HG02870 (cell line): ENCODE measurements at regions not wholly inside any gene's neighbourhood (a gene's known extent, or its start where the extent isn't known, plus 50 kb on each side); places are given as distances from the start of the nearest gene placed in this dataset.

Experiments used
- ATAC-seq: cut with Tn5 transposase; IDR thresholded peaks from one replicate; pipeline ENCODE4 v1.9.1; 2021; ENCODE audit warnings: mild to moderate bottlenecking, moderate library complexity; ENCODE audit not compliant: unreplicated experiment

GRCh38 chr10:104505521-104506042, 135.5 kb upstream of the SORCS3 start:
- ATAC-seq: no peak

GRCh38 chr10:104509981-104510380, 131.1 kb upstream of the SORCS3 start:
- ATAC-seq: no peak

- no peak for ATAC-seq
Measured at GRCh38 chr10:104510644-104511043, 130.4 kb upstream of the SORCS3 start.

GRCh38 chr10:104512800-104513199, 128.3 kb upstream of the SORCS3 start:
- ATAC-seq: no peak

DNA sequence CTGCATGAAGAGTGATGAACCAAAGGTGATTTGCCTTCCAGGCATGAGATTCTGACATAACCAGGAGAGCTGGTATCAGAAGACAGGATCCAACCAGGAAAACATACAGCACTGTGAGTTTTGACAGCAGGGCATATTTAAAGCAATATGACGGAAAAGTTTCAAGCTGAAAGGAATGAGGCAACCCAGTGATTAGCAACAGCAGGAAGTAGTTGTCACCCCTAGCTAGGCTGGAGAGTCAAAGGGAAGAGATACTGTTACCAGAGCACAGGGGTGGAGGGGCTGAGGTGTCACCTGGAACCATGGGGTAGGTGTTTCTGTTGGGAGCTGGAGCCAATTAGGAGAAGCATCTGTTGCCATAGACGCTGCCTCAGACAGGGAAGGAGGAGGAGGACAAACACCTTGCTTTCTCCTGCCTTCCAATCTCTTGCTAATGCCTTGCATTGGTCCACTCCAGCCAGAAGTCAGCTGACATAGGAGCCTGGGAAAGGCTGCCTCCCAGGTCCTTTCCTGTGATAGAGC, 125.4 kb upstream of the SORCS3 start:
- no peak for ATAC-seq

- no peak for ATAC-seq
Measured at GRCh38 chr10:104516986-104517385, 124.1 kb upstream of the SORCS3 start.

DNA sequence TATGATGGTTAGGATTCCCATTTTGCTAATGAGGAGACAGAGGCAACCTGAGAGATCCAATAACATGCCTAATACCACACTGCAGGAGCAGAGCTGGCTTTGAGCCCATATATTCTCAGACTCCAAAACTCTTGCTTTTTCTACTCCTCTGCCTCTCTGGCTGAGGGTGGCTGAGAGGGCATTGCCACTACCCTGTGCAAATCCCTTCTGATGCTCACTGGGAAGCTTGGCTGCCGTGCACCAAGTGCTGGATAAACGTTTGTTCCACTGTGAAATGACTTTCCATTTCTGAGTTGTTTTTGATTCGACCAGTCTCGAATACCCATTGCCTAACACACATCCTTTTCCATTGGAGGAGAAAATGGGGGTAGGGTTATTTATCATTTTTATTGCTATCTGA, 123.1 kb upstream of the SORCS3 start:
- ATAC-seq: no peak

DNA sequence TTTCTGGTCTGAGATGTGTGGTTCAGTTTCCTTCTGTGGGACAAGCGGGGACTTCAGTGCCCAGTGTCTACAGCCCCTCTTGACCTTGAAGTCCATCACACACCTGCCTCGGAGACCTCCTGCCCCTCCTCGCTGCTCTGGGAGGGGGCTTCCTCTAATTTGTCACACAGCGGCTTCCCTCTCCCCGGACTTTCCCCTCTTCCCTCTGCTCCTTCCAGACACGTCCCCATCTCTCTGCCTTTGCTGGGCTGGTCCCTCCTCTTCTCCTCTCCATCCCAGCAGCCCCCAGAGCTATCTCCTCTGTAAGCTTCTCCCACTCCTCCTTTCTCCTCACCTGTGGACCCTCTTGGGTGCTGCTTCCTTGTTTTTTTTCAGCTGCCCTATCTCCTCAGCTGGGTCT, 122.2 kb upstream of the SORCS3 start:
- ATAC-seq: no peak

GRCh38 chr10:104520653-104521052, 120.4 kb upstream of the SORCS3 start:
- ATAC-seq: no peak

- ATAC-seq: no peak
Measured at GRCh38 chr10:104521901-104522694, 119.0 kb upstream of the SORCS3 start.

GRCh38 chr10:104526188-104526587, 114.9 kb upstream of the SORCS3 start:
- no peak for ATAC-seq

DNA sequence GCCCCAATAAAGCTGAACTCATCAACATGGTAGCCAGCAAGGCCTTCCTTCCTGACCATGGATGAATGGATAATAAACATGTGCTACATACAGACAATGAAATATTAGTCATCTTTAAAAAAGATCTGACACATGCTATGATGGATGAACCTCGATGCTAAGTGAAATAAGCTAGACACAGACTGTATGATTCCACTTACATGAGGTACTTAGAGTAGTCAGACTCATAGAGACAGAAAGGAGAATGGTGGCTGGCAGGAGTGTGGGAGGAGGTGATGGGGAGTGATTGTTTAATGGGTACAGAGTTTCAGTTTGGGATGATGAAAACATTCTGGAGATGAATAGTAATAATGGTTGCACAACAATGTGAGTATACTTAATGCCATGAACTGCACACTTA, 114.1 kb upstream of the SORCS3 start:
- ATAC-seq: no peak

DNA sequence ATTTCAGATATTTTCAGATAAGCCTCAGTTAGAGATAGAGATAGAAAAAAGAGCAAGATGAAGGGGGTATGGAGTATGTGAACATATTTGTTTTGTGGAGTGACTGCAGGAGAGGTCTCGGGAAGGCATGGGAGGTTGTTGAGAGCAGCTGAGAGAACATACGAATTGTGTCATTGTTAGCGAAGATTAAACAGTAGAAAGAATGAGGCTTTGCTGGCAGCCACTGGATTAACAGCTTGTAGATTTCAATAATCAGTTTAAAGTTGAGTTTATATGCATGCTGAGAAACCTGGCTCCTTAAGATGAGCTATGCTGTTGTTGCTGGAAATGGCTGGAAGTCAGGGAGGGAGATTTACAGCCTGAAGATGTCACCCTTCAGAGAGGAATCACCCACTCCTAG, 100.9 kb upstream of the SORCS3 start:
- ATAC-seq: no peak

DNA sequence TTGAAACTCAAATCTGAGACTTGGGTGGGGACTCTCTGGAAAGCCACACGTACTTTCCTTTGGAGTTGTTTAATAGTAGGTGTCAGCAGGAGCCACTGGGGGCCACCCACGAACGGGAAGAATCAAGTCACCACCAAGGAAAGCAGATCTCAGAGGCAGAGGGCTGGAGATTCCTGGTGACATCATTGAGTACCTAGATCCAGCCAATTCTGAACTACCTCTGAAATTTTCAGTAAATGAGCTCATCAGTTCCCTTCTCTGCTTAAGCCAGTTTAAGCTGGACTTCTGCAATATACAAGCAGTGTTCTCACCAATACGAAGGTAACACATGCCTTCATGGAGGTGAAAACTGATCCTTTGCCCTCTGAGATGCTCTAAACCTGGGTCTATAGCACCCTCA, 99.3 kb upstream of the SORCS3 start:
- ATAC-seq: no peak

GRCh38 chr10:104546336-104546735, 94.8 kb upstream of the SORCS3 start:
- ATAC-seq: no peak

DNA sequence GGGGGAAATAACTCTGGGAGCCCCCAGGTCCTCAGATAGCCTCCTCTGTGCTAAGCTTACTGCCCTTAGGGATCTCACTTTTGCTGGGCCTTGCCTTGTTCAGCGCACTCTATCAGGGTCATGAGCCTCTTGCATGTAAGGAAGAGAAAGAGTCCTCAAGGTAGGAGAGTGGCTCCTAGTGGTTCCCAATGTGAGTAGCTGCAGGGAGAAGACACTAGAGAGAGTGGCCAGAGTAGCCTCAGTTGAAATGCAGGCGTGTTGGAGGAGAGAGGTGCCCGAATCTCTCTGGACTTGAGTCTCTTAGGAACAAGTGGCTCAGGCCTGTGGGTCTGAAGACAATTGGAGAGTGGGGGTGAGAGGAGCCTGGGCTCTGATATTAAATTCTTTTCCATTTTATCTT, 94.3 kb upstream of the SORCS3 start:
- no peak for ATAC-seq

- no peak for ATAC-seq
Measured at GRCh38 chr10:104548090-104548489, 93.0 kb upstream of the SORCS3 start.

DNA sequence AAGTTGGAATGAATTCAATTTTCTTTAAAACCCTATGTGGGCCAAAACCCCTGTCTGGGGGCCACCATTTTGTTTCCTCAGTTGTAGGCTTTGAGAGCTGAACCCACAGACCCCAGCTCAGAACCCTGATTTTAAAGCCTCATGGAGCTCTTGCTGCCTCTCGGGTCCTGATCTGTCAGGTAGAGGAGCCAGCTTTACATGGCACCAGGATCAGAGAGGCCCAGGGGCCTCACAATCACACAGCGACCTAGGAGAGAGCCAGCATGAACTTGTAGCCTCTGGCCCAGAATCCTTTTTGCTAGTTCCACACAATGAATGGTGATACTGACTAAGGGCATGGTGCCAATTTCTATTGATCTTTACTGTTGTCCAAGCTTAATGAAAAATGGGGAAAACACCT, 84.3 kb upstream of the SORCS3 start:
- no peak for ATAC-seq

- no peak for ATAC-seq
Measured at GRCh38 chr10:104557966-104558365, 83.1 kb upstream of the SORCS3 start.

DNA sequence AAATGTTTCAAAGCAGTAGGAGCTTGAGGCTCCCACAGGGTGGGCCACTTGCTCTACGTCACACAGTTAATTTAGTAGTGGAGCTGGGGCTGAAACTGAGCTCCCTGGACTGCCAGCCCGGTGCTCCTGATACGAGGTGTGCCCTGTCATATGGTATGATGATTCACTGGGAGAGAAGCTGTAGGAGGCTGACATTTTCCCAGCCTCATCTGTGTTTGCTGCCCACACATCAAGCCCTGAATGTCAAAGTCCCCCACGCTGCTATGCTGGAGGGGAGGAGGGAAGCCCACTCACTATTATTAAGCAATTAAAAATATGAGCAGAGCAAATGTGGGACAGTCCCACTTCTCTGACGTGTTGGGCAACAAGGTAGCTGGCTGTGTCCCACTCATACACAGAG, 81.2 kb upstream of the SORCS3 start:
- ATAC-seq: no peak

DNA sequence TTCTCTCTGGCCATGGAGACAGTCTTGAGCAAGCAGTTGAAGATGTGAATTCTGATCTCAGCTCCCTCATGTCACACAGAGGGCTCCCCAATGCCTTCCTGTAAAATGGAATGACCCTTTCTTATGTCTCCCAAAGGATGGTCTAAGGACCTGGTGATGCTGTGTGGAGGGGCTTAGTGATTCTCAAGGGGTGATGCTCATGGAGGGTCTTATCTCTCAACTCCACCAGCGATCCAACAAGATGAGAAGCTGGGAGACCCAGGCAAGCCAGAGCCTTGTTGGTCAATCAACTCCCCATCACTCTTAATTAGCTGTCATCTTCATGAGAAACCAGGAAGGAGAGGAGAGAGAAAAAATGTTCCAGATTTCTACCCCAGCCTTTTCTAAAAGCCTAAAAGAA, 78.0 kb upstream of the SORCS3 start:
- no peak for ATAC-seq

GRCh38 chr10:104563548-104563947, 77.5 kb upstream of the SORCS3 start:
- ATAC-seq: no peak

DNA sequence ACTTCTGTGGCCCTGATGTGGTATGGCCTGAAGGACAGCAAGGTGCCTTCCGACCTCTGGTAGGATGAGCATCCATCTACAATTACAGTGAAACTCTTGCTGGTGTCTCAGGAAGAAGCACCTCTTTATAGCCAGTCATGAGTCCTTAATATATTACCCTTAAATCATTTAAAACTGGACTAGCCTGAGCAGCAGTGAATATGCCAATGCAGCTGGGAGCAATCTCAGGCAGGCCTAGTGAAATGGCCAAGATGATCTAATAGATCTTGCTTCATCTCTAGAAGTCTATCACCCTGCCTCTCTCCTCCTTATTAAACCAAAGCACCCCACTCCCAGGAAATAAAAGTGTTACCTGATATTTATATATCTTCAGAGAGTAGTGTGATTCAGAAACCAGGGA, 66.7 kb upstream of the SORCS3 start:
- no peak for ATAC-seq
